Fibroblast of skin of back (primary cell): ENCODE measurements at regions not wholly inside any gene's neighbourhood (a gene's known extent, or its start where the extent isn't known, plus 50 kb on each side); places are given as distances from the start of the nearest gene placed in this dataset.
A peak's percentile ranks its signal among the peaks of the same experiment; 100 is the strongest.
"Not testable (repeated sequence)": the region's sequence is repeated elsewhere in the genome, so short reads cannot be mapped to it uniquely, and the experiment has no call there.

ENCODE experiments used
- DNase-seq: peaks from one replicate; pipeline ENCODE4 v3.0.0-alpha.2; 2013

- DNase-seq: no peak
These were observed 53.5 kb downstream of the XCL2 start for GRCh38 chr1:168490306-168490705.

GRCh38 chr1:168488138-168488537 lies 55.7 kb downstream of the XCL2 start:
- no peak for DNase-seq

GRCh38 chr1:168486820-168487219 lies 57.0 kb downstream of the XCL2 start:
- not testable (repeated sequence) for DNase-seq

GRCh38 chr1:168485048-168485447 lies 58.7 kb downstream of the XCL2 start:
- DNase-seq: no peak

- DNase-seq: no peak
These were observed 59.7 kb downstream of the XCL2 start for GRCh38 chr1:168484083-168484482.

GRCh38 chr1:168483539-168483938 lies 60.3 kb downstream of the XCL2 start:
- DNase-seq: peak; percentile 75

- no peak for DNase-seq
These were observed 61.7 kb downstream of the XCL2 start for GRCh38 chr1:168482106-168482505.

- DNase-seq: no peak
These were observed 62.2 kb downstream of the XCL2 start for GRCh38 chr1:168481586-168481985.

GRCh38 chr1:168480997-168481396 lies 62.8 kb downstream of the XCL2 start:
- DNase-seq: no peak

GRCh38 chr1:168477792-168478191 lies 66.0 kb downstream of the XCL2 start:
- no peak for DNase-seq

- DNase-seq: no peak
These were observed 67.0 kb downstream of the XCL2 start for GRCh38 chr1:168476588-168477385.

GRCh38 chr1:168474322-168474721 lies 69.5 kb downstream of the XCL2 start:
- DNase-seq: no peak

- no peak for DNase-seq
These were observed 70.7 kb downstream of the XCL2 start for GRCh38 chr1:168473126-168473525.

GRCh38 chr1:168472223-168472622 lies 71.6 kb downstream of the XCL2 start:
- no peak for DNase-seq

GRCh38 chr1:168470901-168471431 lies 72.8 kb downstream of the XCL2 start:
- peak; percentile 92 for DNase-seq

- DNase-seq: peak; percentile 90
These were observed 74.1 kb downstream of the XCL2 start for GRCh38 chr1:168469690-168470089.

GRCh38 chr1:168468822-168469221 lies 75.0 kb downstream of the XCL2 start:
- DNase-seq: no peak

- DNase-seq: peak; percentile 74
These were observed 75.6 kb downstream of the XCL2 start for GRCh38 chr1:168468042-168468809.

GRCh38 chr1:168467452-168467851 lies 76.3 kb downstream of the XCL2 start:
- DNase-seq: no peak

GRCh38 chr1:168466714-168467131 lies 77.1 kb downstream of the XCL2 start:
- no peak for DNase-seq

GRCh38 chr1:168466092-168466713 lies 77.6 kb downstream of the XCL2 start:
- no peak for DNase-seq

- not testable (repeated sequence) for DNase-seq
These were observed 82.7 kb downstream of the XCL2 start for GRCh38 chr1:168461108-168461507.

- DNase-seq: not testable (repeated sequence)
These were observed 86.5 kb downstream of the XCL2 start for GRCh38 chr1:168457296-168457695.
